NCI-H748 treated with DMSO at 0.1 percent for 48 hours (cell line): ENCODE measurements at regions not wholly inside any gene's neighbourhood (a gene's known extent, or its start where the extent isn't known, plus 50 kb on each side); places are given as distances from the start of the nearest gene placed in this dataset.
"Not testable (repeated sequence)": the region's sequence is repeated elsewhere in the genome, so short reads cannot be mapped to it uniquely, and the experiment has no call there.

ENCODE experiments used
- DNase-seq: peaks from one replicate; lab custom pipeline; 2025; lab: John Stamatoyannopoulos, UW

GRCh38 chr2:183532514-183532913, 408.3 kb downstream of the NUP35 start:
- no peak for DNase-seq

- no peak for DNase-seq
Measured at GRCh38 chr2:183533021-183533420, 408.8 kb downstream of the NUP35 start.

GRCh38 chr2:183536290-183536689, 412.0 kb downstream of the NUP35 start:
- no peak for DNase-seq

- no peak for DNase-seq
Measured at GRCh38 chr2:183536714-183537113, 412.5 kb downstream of the NUP35 start.

GRCh38 chr2:183541766-183542165, 417.5 kb downstream of the NUP35 start:
- no peak for DNase-seq

GRCh38 chr2:183542606-183543005, 418.4 kb downstream of the NUP35 start:
- DNase-seq = no peak

GRCh38 chr2:183543222-183543621, 419.0 kb downstream of the NUP35 start:
- DNase-seq = no peak

- DNase-seq = peak; percentile 49
Measured at GRCh38 chr2:183543731-183544130, 419.5 kb downstream of the NUP35 start.

GRCh38 chr2:183546560-183547350, 422.5 kb downstream of the NUP35 start:
- DNase-seq = not testable (repeated sequence)

- no peak for DNase-seq
Measured at GRCh38 chr2:183552716-183553115, 428.5 kb downstream of the NUP35 start.

- no peak for DNase-seq
Measured at GRCh38 chr2:183564726-183565125, 440.5 kb downstream of the NUP35 start.

GRCh38 chr2:183575481-183575880, 451.2 kb downstream of the NUP35 start:
- no peak for DNase-seq

GRCh38 chr2:183579686-183580085, 455.4 kb downstream of the NUP35 start:
- DNase-seq = no peak

GRCh38 chr2:183592271-183592670, 468.0 kb downstream of the NUP35 start:
- no peak for DNase-seq

GRCh38 chr2:183594150-183594549, 469.9 kb downstream of the NUP35 start:
- no peak for DNase-seq

GRCh38 chr2:183597841-183598240, 473.6 kb downstream of the NUP35 start:
- DNase-seq = no peak

- DNase-seq = no peak
Measured at GRCh38 chr2:183604065-183604464, 479.8 kb downstream of the NUP35 start.

- DNase-seq = peak; percentile 27
Measured at GRCh38 chr2:183605440-183605839, 481.2 kb downstream of the NUP35 start.

- DNase-seq = no peak
Measured at GRCh38 chr2:183606022-183606717, 481.9 kb downstream of the NUP35 start.

- no peak for DNase-seq
Measured at GRCh38 chr2:183606718-183607085, 482.5 kb downstream of the NUP35 start.

- DNase-seq = no peak
Measured at GRCh38 chr2:183607995-183608394, 483.8 kb downstream of the NUP35 start.

- no peak for DNase-seq
Measured at GRCh38 chr2:183608747-183609146, 484.5 kb downstream of the NUP35 start.

- no peak for DNase-seq
Measured at GRCh38 chr2:183610724-183611123, 486.5 kb downstream of the NUP35 start.
